ENCODE measurements at regions not wholly inside any gene's neighbourhood (a gene's known extent, or its start where the extent isn't known, plus 50 kb on each side); places are given as distances from the start of the nearest gene placed in this dataset.

GRCh38 chrX:44621078-44621477 is 78.4 kb upstream of the FUNDC1 start:
- TF ChIP-seq CTCF (IDR thresholded peaks at IDR 0.05) (no peak), POLR2A (IDR thresholded peaks at IDR 0.05) (no peak)
